AG04450 (cell line): ENCODE measurements at regions not wholly inside any gene's neighbourhood (a gene's known extent, or its start where the extent isn't known, plus 50 kb on each side); places are given as distances from the start of the nearest gene placed in this dataset.
"Not testable (repeated sequence)": the region's sequence is repeated elsewhere in the genome, so short reads cannot be mapped to it uniquely, and the experiment has no call there.

ENCODE experiments used
- CTCF ChIA-PET: fragments of 300-600, 350-600 bp; formaldehyde crosslinking; extraction: SDS; loops from one replicate; lab custom pipeline; 2022; ENCODE audit warnings: antibody characterized with exemption, inconsistent platforms; lab: Charles Lee
- POLR2A ChIA-PET: fragments of 350-600 bp; formaldehyde crosslinking; extraction: SDS; loops from one replicate; lab custom pipeline; 2021; ENCODE audit warnings: antibody characterized with exemption, inconsistent platforms; lab: Yijun Ruan, JAX
- DNase-seq: peaks from one replicate; pipeline ENCODE4 v3.0.0-alpha.2; 2011; ENCODE audit warnings: low read depth, low spot score
- H3K27ac ChIP-seq: one replicate; pipeline ENCODE4 v1.5.1; 2012; ENCODE audit warnings: low read depth, low read length, control low read depth
- H3K27me3 ChIP-seq: one replicate; pipeline ENCODE4 v1.6.0; 2012; ENCODE audit warnings: low read length; ENCODE audit not compliant: control insufficient read depth, insufficient read depth
- H3K4me3 ChIP-seq: 2 replicates; pipeline ENCODE4 v1.5.1; 2011; ENCODE audit warnings: mild to moderate bottlenecking, low read depth, low read length, control low read depth
- H3K9me3 ChIP-seq: 2 replicates; pipeline ENCODE4 v1.5.1; 2012; ENCODE audit warnings: low read length; ENCODE audit not compliant: control insufficient read depth, insufficient read depth
- CTCF ChIP-seq: IDR thresholded peaks from 2 replicates; pipeline ENCODE4 v1.5.1; 2011; ENCODE audit warnings: low read depth, low read length, control low read depth, inconsistent platforms

- TF ChIP-seq CTCF = no peak
These were observed 68.0 kb upstream of the MAP9 start for GRCh38 chr4:155444721-155445120.

GRCh38 chr4:155442267-155443105 is 65.7 kb upstream of the MAP9 start:
- no peak for DNase-seq
- POLR2A ChIA-PET = no interaction called here
- Histone ChIP-seq H3K9me3 (peaks cover 3% of the 10 kb centered on the region; the same call in 1 of the 2 replicates), H3K4me3 (no peak overlapping the region), H3K27me3 (no peaks in the 10 kb centered on the region), H3K27ac (no peak overlapping the region)
- CTCF ChIA-PET = interaction anchor here (0.7 to 5.3 kb wide), 15 partner anchors 12 to 511 kb away, joined by 3 to 32 read pairs (median 4); partner anchors contain the start of gene CTSO
- peak; percentile 99 for TF ChIP-seq CTCF

More at GRCh38 chr4:155444721-155445120, 68.0 kb upstream of the MAP9 start:
- no peak overlapping the region for H3K27ac ChIP-seq
- POLR2A ChIA-PET = no interaction called here
- peaks cover 3% of the 10 kb centered on the region; the same call in 1 of the 2 replicates for H3K9me3 ChIP-seq
- H3K4me3 ChIP-seq = no peak overlapping the region
- CTCF ChIA-PET = interaction anchor here (1.2 to 2.8 kb wide), 5 partner anchors 41 to 509 kb away, joined by 4 to 23 read pairs (median 11); partner anchors contain the start of gene CTSO
- no peak for DNase-seq
- no peaks in the 10 kb centered on the region for H3K27me3 ChIP-seq

DNA sequence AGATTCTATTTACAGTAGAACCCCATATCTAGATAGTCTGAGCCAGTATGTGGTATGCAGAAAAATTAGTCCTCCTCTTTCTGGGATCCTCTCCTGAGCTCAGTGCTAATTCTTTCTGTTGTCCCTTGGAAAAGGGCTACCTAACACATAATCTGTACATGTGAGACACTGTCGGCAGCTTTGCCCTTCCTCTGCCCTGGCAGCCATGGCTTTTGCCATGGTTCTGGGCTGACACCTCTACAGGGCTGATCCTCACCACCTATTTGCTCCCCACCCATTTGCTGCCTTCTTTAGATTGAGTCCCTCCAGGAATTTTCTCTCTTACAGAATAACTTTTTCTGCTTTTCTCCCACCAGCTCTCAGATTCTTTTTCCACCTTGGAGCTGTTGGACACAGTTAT is 64.7 kb upstream of the MAP9 start:
- Histone ChIP-seq H3K27ac (no peak overlapping the region), H3K27me3 (no peaks in the 10 kb centered on the region), H3K4me3 (no peak overlapping the region), H3K9me3 (peaks cover 3% of the 10 kb centered on the region; the same call in 1 of the 2 replicates)
- ChIA-PET POLR2A (no interaction called here), CTCF (interaction anchor here (0.9 to 5.3 kb wide), 5 partner anchors 317 to 512 kb away, joined by 3 to 32 read pairs (median 4); no protein-coding TSS in a partner anchor)
- DNase-seq = no peak
- no peak for TF ChIP-seq CTCF

- CTCF ChIA-PET = interaction anchor here (5.3 kb wide), 1 partner anchor 347 kb away, joined by 32 read pairs; no protein-coding TSS in a partner anchor
- H3K9me3 ChIP-seq, H3K4me3 ChIP-seq, POLR2A ChIA-PET, H3K27ac ChIP-seq, DNase-seq, H3K27me3 ChIP-seq: not testable (repeated sequence)
These were observed 63.0 kb upstream of the MAP9 start for GRCh38 chr4:155439760-155440159.

DNA sequence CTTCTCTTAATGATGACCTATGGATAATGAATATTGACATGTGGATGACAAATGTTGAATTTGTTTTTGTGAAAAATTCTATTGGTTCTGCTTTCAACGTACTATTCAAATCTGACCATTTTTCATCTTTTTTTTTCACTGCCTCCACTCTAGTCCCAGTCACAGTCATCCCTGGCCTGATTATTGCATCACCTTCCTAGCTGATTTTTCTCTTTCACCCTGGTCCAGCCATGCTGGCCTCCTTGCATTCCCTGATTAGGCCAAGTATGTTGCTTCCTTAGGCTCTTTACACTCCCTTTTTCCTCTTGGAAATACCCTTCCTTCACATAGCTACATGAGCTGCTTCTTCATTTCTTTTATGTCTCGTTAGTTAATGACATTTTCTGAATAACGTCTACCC is 58.1 kb upstream of the MAP9 start:
- ChIA-PET POLR2A (no interaction called here), CTCF (no interaction called here)
- no peak for TF ChIP-seq CTCF
- H3K9me3 ChIP-seq = peaks cover 2% of the 10 kb centered on the region; the same call in 1 of the 2 replicates
- H3K27me3 ChIP-seq = no peaks in the 10 kb centered on the region
- DNase-seq = no peak
- no peak overlapping the region for H3K4me3 ChIP-seq
- no peak overlapping the region for H3K27ac ChIP-seq
